H1 (cell line): ENCODE measurements at regions not wholly inside any gene's neighbourhood (a gene's known extent, or its start where the extent isn't known, plus 50 kb on each side); places are given as distances from the start of the nearest gene placed in this dataset.

Source experiments
- CHD7 ChIP-seq: fragments of 300-600 bp; sonication (generic); IDR thresholded peaks from 2 replicates; pipeline ENCODE4 v1.7.1; 2012; ENCODE audit warnings: low read length, moderate library complexity, mild to moderate bottlenecking, inconsistent platforms; ENCODE audit not compliant: insufficient replicate concordance
- TBP ChIP-seq: IDR thresholded peaks from 2 replicates; pipeline ENCODE4 v1.6.1; 2011; ENCODE audit warnings: low read depth, low read length, improper control_type of control experiment

GRCh38 chr13:77387607-77388200 lies 60.8 kb upstream of the MYCBP2 start (continued):
- TF ChIP-seq CHD7 (no peak), TBP (no peak)
